Liver (tissue), 3 donors: ENCODE measurements at regions not wholly inside any gene's neighbourhood (a gene's known extent, or its start where the extent isn't known, plus 50 kb on each side); places are given as distances from the start of the nearest gene placed in this dataset.

Experiments
- CTCF ChIP-seq: fragments of 150-350 bp; IDR thresholded peaks from 2 replicates; pipeline ENCODE4 v1.5.1; 2017; ENCODE audit warnings: improper control_type of control experiment, low read depth, low read length; ENCODE audit not compliant: missing input control
- GABPA ChIP-seq, 2 donors: IDR thresholded peaks in 1 of 2; conservative IDR thresholded peaks in 1 of 2; 2 replicates each; pipeline ENCODE4 v1.6.1; 2016; ENCODE audit warnings: antibody characterized with exemption in 2 of 2, mild to moderate bottlenecking in 1 of 2, moderate library complexity in 1 of 2
- RAD21 ChIP-seq, 2 donors: IDR thresholded peaks; 2 replicates each; pipeline ENCODE4 v1.6.1; 2016; ENCODE audit warnings: antibody characterized with exemption in 2 of 2, mild to moderate bottlenecking in 2 of 2
- SP1 ChIP-seq: IDR thresholded peaks from 2 replicates; pipeline ENCODE4 v1.6.1; 2018; ENCODE audit warnings: antibody characterized with exemption, mild to moderate bottlenecking
- ZBTB33 ChIP-seq: IDR thresholded peaks from 2 replicates; pipeline ENCODE4 v1.6.1; 2016; ENCODE audit warnings: antibody characterized with exemption
- donor health status: healthy.
- donor health status: healthy.

GRCh38 chr11:95335989-95336388 is 105.0 kb upstream of the SESN3 start:
- TF ChIP-seq ZBTB33, result no peak
- TF ChIP-seq CTCF, result no peak
- no peak for TF ChIP-seq RAD21 (IDR thresholded peaks at IDR 0.05)
- TF ChIP-seq SP1, result no peak
- TF ChIP-seq GABPA (IDR thresholded peaks at IDR 0.05 in 1 of 2, conservative IDR thresholded peaks at IDR 0.05 in 1 of 2), result no peak
